ENCODE measurements at regions not wholly inside any gene's neighbourhood (a gene's known extent, or its start where the extent isn't known, plus 50 kb on each side); places are given as distances from the start of the nearest gene placed in this dataset.

- H3K9me3 Mint-ChIP-seq (ENCODE audit: low read depth): peaks cover 6% of the 10 kb centered on the region
Observed at GRCh38 chr21:36641886-36642285, 57.0 kb upstream of the SIM2 start.

GRCh38 chr21:36642777-36643176 lies 56.1 kb upstream of the SIM2 start:
- TF ChIP-seq CTCF (IDR thresholded peaks at IDR 0.05): no peak
- Mint-ChIP-seq H3K27me3 (ENCODE audit: low read depth) (no peaks in the 10 kb centered on the region), H3K4me3 (ENCODE audit: unreplicated experiment) (no peak overlapping the region), H3K4me1 (ENCODE audit: low read depth) (peaks cover 21% of the 10 kb centered on the region), H3K27ac (ENCODE audit: unreplicated experiment) (no peak overlapping the region), H3K36me3 (ENCODE audit: low read depth) (no peaks in the 10 kb centered on the region), H3K9me3 (ENCODE audit: low read depth) (no peaks in the 10 kb centered on the region)
- DNase-seq (ENCODE audit: low spot score): no peak

More at GRCh38 chr21:36641886-36642285, 57.0 kb upstream of the SIM2 start:
- H3K4me1 Mint-ChIP-seq (ENCODE audit: low read depth): peaks cover 12% of the 10 kb centered on the region
- H3K27me3 Mint-ChIP-seq (ENCODE audit: low read depth): no peaks in the 10 kb centered on the region
- TF ChIP-seq CTCF (IDR thresholded peaks at IDR 0.05): no peak
- H3K4me3 Mint-ChIP-seq (ENCODE audit: unreplicated experiment): no peak overlapping the region
- no peak for DNase-seq (ENCODE audit: low spot score)
- no peak overlapping the region for H3K27ac Mint-ChIP-seq (ENCODE audit: unreplicated experiment)
- peaks cover 2% of the 10 kb centered on the region for H3K36me3 Mint-ChIP-seq (ENCODE audit: low read depth)

GRCh38 chr21:36643374-36644250 lies 55.3 kb upstream of the SIM2 start:
- H3K27ac Mint-ChIP-seq (ENCODE audit: unreplicated experiment): no peak overlapping the region
- DNase-seq (ENCODE audit: low spot score): no peak
- peaks cover 23% of the 10 kb centered on the region for H3K4me1 Mint-ChIP-seq (ENCODE audit: low read depth)
- no peaks in the 10 kb centered on the region for H3K36me3 Mint-ChIP-seq (ENCODE audit: low read depth)
- no peaks in the 10 kb centered on the region for H3K9me3 Mint-ChIP-seq (ENCODE audit: low read depth)
- H3K4me3 Mint-ChIP-seq (ENCODE audit: unreplicated experiment): no peak overlapping the region
- no peaks in the 10 kb centered on the region for H3K27me3 Mint-ChIP-seq (ENCODE audit: low read depth)
- TF ChIP-seq CTCF (IDR thresholded peaks at IDR 0.05): no peak

- H3K27me3 Mint-ChIP-seq (ENCODE audit: low read depth): no peaks in the 10 kb centered on the region
- TF ChIP-seq CTCF (IDR thresholded peaks at IDR 0.05): no peak
- H3K9me3 Mint-ChIP-seq (ENCODE audit: low read depth): no peaks in the 10 kb centered on the region
- DNase-seq (ENCODE audit: low spot score): no peak
- H3K4me1 Mint-ChIP-seq (ENCODE audit: low read depth): peaks cover 13% of the 10 kb centered on the region
- no peak overlapping the region for H3K4me3 Mint-ChIP-seq (ENCODE audit: unreplicated experiment)
- H3K36me3 Mint-ChIP-seq (ENCODE audit: low read depth): no peaks in the 10 kb centered on the region
- H3K27ac Mint-ChIP-seq (ENCODE audit: unreplicated experiment): no peak overlapping the region
Observed at GRCh38 chr21:36646011-36646410, 52.9 kb upstream of the SIM2 start.

GRCh38 chr21:36646645-36647044 lies 52.3 kb upstream of the SIM2 start:
- Mint-ChIP-seq H3K27me3 (ENCODE audit: low read depth) (no peaks in the 10 kb centered on the region), H3K9me3 (ENCODE audit: low read depth) (no peaks in the 10 kb centered on the region), H3K27ac (ENCODE audit: unreplicated experiment) (no peak overlapping the region), H3K4me3 (ENCODE audit: unreplicated experiment) (no peak overlapping the region), H3K36me3 (ENCODE audit: low read depth) (no peaks in the 10 kb centered on the region), H3K4me1 (ENCODE audit: low read depth) (peaks cover 13% of the 10 kb centered on the region)
- no peak for TF ChIP-seq CTCF (IDR thresholded peaks at IDR 0.05)
- DNase-seq (ENCODE audit: low spot score): no peak

All from chondrocyte (in vitro differentiated cells).